Natural killer cell (primary cell): ENCODE measurements at regions not wholly inside any gene's neighbourhood (a gene's known extent, or its start where the extent isn't known, plus 50 kb on each side); places are given as distances from the start of the nearest gene placed in this dataset.

Experiments
- ATAC-seq, 3 donors: fragments of 150-1000 bp in 2 of 3; fragments of 200-7000 bp in 1 of 3; cut with Tn5 transposase; 1 replicate in 1 of 3; 2 replicates in 2 of 3; pipeline ENCODE4 v1.10.0; 2021; ENCODE audit warnings: mild to moderate bottlenecking in 2 of 3, moderate library complexity in 2 of 3
- DNase-seq, 2 donors: peaks; one replicate each; pipeline versions ENCODE4 v3.0.0 to v3.0.0-alpha.2; 2013 to 2021; ENCODE audit warnings: mixed read lengths in 1 of 2
- H3K27ac ChIP-seq: one replicate; pipeline ENCODE4 v1.5.1; 2013; ENCODE audit warnings: mild to moderate bottlenecking, low read length
- H3K27me3 ChIP-seq: one replicate; pipeline ENCODE4 v1.6.1; 2013; ENCODE audit warnings: low read length; ENCODE audit not compliant: control insufficient read depth, insufficient read depth
- H3K36me3 ChIP-seq: one replicate; pipeline ENCODE4 v1.6.1; 2013; ENCODE audit warnings: low read length; ENCODE audit not compliant: control insufficient read depth, insufficient read depth
- H3K4me1 ChIP-seq: one replicate; pipeline ENCODE4 v1.6.1; 2013; ENCODE audit warnings: low read length; ENCODE audit not compliant: control insufficient read depth, insufficient read depth
- H3K4me3 ChIP-seq: one replicate; pipeline ENCODE4 v1.5.1; 2013; ENCODE audit warnings: low read length
- H3K9me3 ChIP-seq: one replicate; pipeline ENCODE4 v1.6.1; 2013; ENCODE audit warnings: low read length; ENCODE audit not compliant: control insufficient read depth, insufficient read depth
- H3K27ac Mint-ChIP-seq, 2 donors: one replicate each; pipeline ENCODE4 v1.8.0; 2022; ENCODE audit warnings: mild to moderate bottlenecking in 2 of 2, mixed read lengths in 2 of 2, moderate library complexity in 1 of 2
- H3K27me3 Mint-ChIP-seq, 2 donors: one replicate each; pipeline ENCODE4 v1.8.0; 2022; ENCODE audit warnings: low read depth in 2 of 2, mixed read lengths in 2 of 2
- H3K36me3 Mint-ChIP-seq: one replicate; pipeline ENCODE4 v1.8.0; 2022; ENCODE audit warnings: mixed read lengths
- H3K4me1 Mint-ChIP-seq, 2 donors: one replicate each; pipeline ENCODE4 v1.8.0; 2022; ENCODE audit warnings: mixed read lengths in 2 of 2
- H3K4me3 Mint-ChIP-seq: one replicate; pipeline ENCODE4 v1.8.0; 2022; ENCODE audit warnings: mild to moderate bottlenecking, moderate library complexity, mixed read lengths
- H3K9me3 Mint-ChIP-seq, 2 donors: one replicate each; pipeline ENCODE4 v1.8.0; 2022; ENCODE audit warnings: mixed read lengths in 2 of 2
- CTCF ChIP-seq: fragments of 200-600 bp; IDR thresholded peaks from one replicate; pipeline ENCODE4 v1.8.0; 2022; ENCODE audit warnings: antibody characterized with exemption
- WGBS: methylation state at CpG from one replicate; pipeline ENCODE4 v1.1.7; 2013; ENCODE audit warnings: missing lambda C conversion rate; ENCODE audit not compliant: insufficient coverage; 5-methylcytosine and 5-hydroxymethylcytosine counted together
- intact Hi-C: fragments of 100-400 bp; cut with micrococcal nuclease; formaldehyde crosslinking; loops from one replicate; pipeline ENCODE4 v1.14.2; 2022

GRCh38 chr13:82221621-82222020 lies 1660.7 kb downstream of the SLITRK1 start:
- no peak overlapping the region for H3K4me3 ChIP-seq
- ATAC-seq (no peak), DNase-seq (no peak)
- no peak overlapping the region for H3K4me3 Mint-ChIP-seq
- peaks cover 4 to 21% of the 10 kb centered on the region in 2 donors for H3K9me3 Mint-ChIP-seq
- intact Hi-C loops, result no loop called here
- no peak overlapping the region for H3K27ac Mint-ChIP-seq
- no peaks in the 10 kb centered on the region for H3K36me3 ChIP-seq
- H3K36me3 Mint-ChIP-seq, result no peaks in the 10 kb centered on the region
- H3K27me3 Mint-ChIP-seq, result no peaks in the 10 kb centered on the region
- TF ChIP-seq CTCF, result no peak
- no peaks in the 10 kb centered on the region for H3K4me1 ChIP-seq
- peaks cover 2% of the 10 kb centered on the region for H3K9me3 ChIP-seq
- no peaks in the 10 kb centered on the region for H3K4me1 Mint-ChIP-seq
- WGBS, result 100% methylated on average over 2 of the region's 4 CpGs
- no peaks in the 10 kb centered on the region for H3K27me3 ChIP-seq
- no peak overlapping the region for H3K27ac ChIP-seq

GRCh38 chr13:82220641-82221040 lies 1661.6 kb downstream of the SLITRK1 start:
- Histone ChIP-seq H3K4me3 (no peak overlapping the region), H3K27me3 (no peaks in the 10 kb centered on the region), H3K4me1 (no peaks in the 10 kb centered on the region), H3K27ac (no peak overlapping the region), H3K9me3 (peaks cover 12% of the 10 kb centered on the region), H3K36me3 (no peaks in the 10 kb centered on the region)
- DNase-seq (no peak), ATAC-seq (no peak)
- 100% methylated on average over 1 of the region's 2 CpGs for WGBS
- Mint-ChIP-seq H3K27me3 (no peaks in the 10 kb centered on the region), H3K27ac (no peak overlapping the region), H3K4me3 (no peak overlapping the region), H3K36me3 (no peaks in the 10 kb centered on the region), H3K4me1 (no peaks in the 10 kb centered on the region), H3K9me3 (peaks cover 6 to 18% of the 10 kb centered on the region in 2 donors)
- no peak for TF ChIP-seq CTCF
- intact Hi-C loops, result no loop called here

- H3K4me1 Mint-ChIP-seq, result no peaks in the 10 kb centered on the region
- H3K27me3 Mint-ChIP-seq, result no peaks in the 10 kb centered on the region
- Histone ChIP-seq H3K27ac (no peak overlapping the region), H3K36me3 (no peaks in the 10 kb centered on the region), H3K9me3 (peaks cover 16% of the 10 kb centered on the region), H3K4me3 (no peak overlapping the region), H3K27me3 (no peaks in the 10 kb centered on the region), H3K4me1 (no peaks in the 10 kb centered on the region)
- TF ChIP-seq CTCF, result no peak
- ATAC-seq (no peak), DNase-seq (no peak)
- WGBS, result 100% methylated on average over 1 of the region's 1 CpG
- intact Hi-C loops, result no loop called here
- no peak overlapping the region for H3K4me3 Mint-ChIP-seq
- no peak overlapping the region for H3K27ac Mint-ChIP-seq
- H3K9me3 Mint-ChIP-seq, result peaks cover 11 to 19% of the 10 kb centered on the region in 2 donors
- H3K36me3 Mint-ChIP-seq, result no peaks in the 10 kb centered on the region
Observed at GRCh38 chr13:82216165-82216564, 1666.1 kb downstream of the SLITRK1 start.

- intact Hi-C loops, result no loop called here
- no peaks in the 10 kb centered on the region for H3K27me3 Mint-ChIP-seq
- H3K4me3 Mint-ChIP-seq, result no peak overlapping the region
Observed at GRCh38 chr13:82214341-82214740, 1667.9 kb downstream of the SLITRK1 start.

More at GRCh38 chr13:82214341-82214740, 1667.9 kb downstream of the SLITRK1 start:
- Mint-ChIP-seq H3K9me3 (peaks cover 12 to 20% of the 10 kb centered on the region in 2 donors), H3K36me3 (no peaks in the 10 kb centered on the region), H3K4me1 (no peaks in the 10 kb centered on the region), H3K27ac (no peak overlapping the region)
- H3K27ac ChIP-seq, result no peak overlapping the region
- H3K4me3 ChIP-seq, result no peak overlapping the region
- no peaks in the 10 kb centered on the region for H3K36me3 ChIP-seq
- no peaks in the 10 kb centered on the region for H3K27me3 ChIP-seq
- peaks cover 16% of the 10 kb centered on the region for H3K9me3 ChIP-seq
- ATAC-seq, result no peak
- H3K4me1 ChIP-seq, result no peaks in the 10 kb centered on the region
- no peak for TF ChIP-seq CTCF
- DNase-seq, result no peak
